KOPT-K1 (cell line): ENCODE measurements at regions not wholly inside any gene's neighbourhood (a gene's known extent, or its start where the extent isn't known, plus 50 kb on each side); places are given as distances from the start of the nearest gene placed in this dataset.
"Not testable (repeated sequence)": the region's sequence is repeated elsewhere in the genome, so short reads cannot be mapped to it uniquely, and the experiment has no call there.

Experiments used
- H3K27ac ChIP-seq: fragments of 200-600 bp; sonication (generic); 2 replicates; pipeline ENCODE4 v1.5.1; 2016; ENCODE audit warnings: antibody characterized with exemption, mild to moderate bottlenecking, low read depth, low read length; ENCODE audit not compliant: poor library complexity, severe bottlenecking
- H3K36me3 ChIP-seq: fragments of 200-600 bp; sonication (generic); 2 replicates; pipeline ENCODE4 v1.5.1; 2017; ENCODE audit warnings: antibody characterized with exemption, mild to moderate bottlenecking, low read length, moderate library complexity; ENCODE audit not compliant: insufficient read depth
- H3K9me3 ChIP-seq: fragments of 200-600 bp; sonication (generic); 2 replicates; pipeline ENCODE4 v1.5.1; 2017; ENCODE audit warnings: antibody characterized with exemption, low read length, mild to moderate bottlenecking; ENCODE audit not compliant: insufficient read depth, poor library complexity, severe bottlenecking

- Histone ChIP-seq H3K9me3 (no peaks in the 10 kb centered on the region), H3K27ac (no peak overlapping the region), H3K36me3 (no peaks in the 10 kb centered on the region)
These were observed 222.5 kb downstream of the SHQ1 start for GRCh38 chr3:72625602-72626337.

GRCh38 chr3:72624656-72625055 is 223.6 kb downstream of the SHQ1 start:
- Histone ChIP-seq H3K36me3 (no peaks in the 10 kb centered on the region), H3K27ac (no peak overlapping the region), H3K9me3 (no peaks in the 10 kb centered on the region)

GRCh38 chr3:72618739-72619138 is 229.5 kb downstream of the SHQ1 start:
- Histone ChIP-seq H3K36me3 (no peaks in the 10 kb centered on the region), H3K27ac (no peak overlapping the region)

GRCh38 chr3:72617424-72618024 is 230.7 kb downstream of the SHQ1 start:
- H3K27ac ChIP-seq = no peak overlapping the region
- no peaks in the 10 kb centered on the region for H3K9me3 ChIP-seq

More at GRCh38 chr3:72618739-72619138, 229.5 kb downstream of the SHQ1 start:
- no peaks in the 10 kb centered on the region for H3K9me3 ChIP-seq

GRCh38 chr3:72615776-72616175 is 232.5 kb downstream of the SHQ1 start:
- H3K9me3 ChIP-seq = no peaks in the 10 kb centered on the region
- no peaks in the 10 kb centered on the region for H3K36me3 ChIP-seq
- no peak overlapping the region for H3K27ac ChIP-seq

More at GRCh38 chr3:72617424-72618024, 230.7 kb downstream of the SHQ1 start:
- no peaks in the 10 kb centered on the region for H3K36me3 ChIP-seq

GRCh38 chr3:72615182-72615581 is 233.1 kb downstream of the SHQ1 start:
- H3K36me3 ChIP-seq = no peaks in the 10 kb centered on the region
- H3K9me3 ChIP-seq = no peaks in the 10 kb centered on the region
- no peak overlapping the region for H3K27ac ChIP-seq

- H3K36me3 ChIP-seq = no peaks in the 10 kb centered on the region
- no peak overlapping the region for H3K27ac ChIP-seq
- H3K9me3 ChIP-seq = no peaks in the 10 kb centered on the region
These were observed 233.7 kb downstream of the SHQ1 start for GRCh38 chr3:72614394-72615074.

- H3K27ac ChIP-seq = no peak overlapping the region
- no peaks in the 10 kb centered on the region for H3K9me3 ChIP-seq
- no peaks in the 10 kb centered on the region for H3K36me3 ChIP-seq
These were observed 234.4 kb downstream of the SHQ1 start for GRCh38 chr3:72613871-72614270.

GRCh38 chr3:72609114-72609513 is 239.1 kb downstream of the SHQ1 start:
- H3K27ac ChIP-seq, H3K9me3 ChIP-seq, H3K36me3 ChIP-seq: not testable (repeated sequence)

- no peaks in the 10 kb centered on the region for H3K36me3 ChIP-seq
- no peak overlapping the region for H3K27ac ChIP-seq
- no peaks in the 10 kb centered on the region for H3K9me3 ChIP-seq
These were observed 242.0 kb downstream of the SHQ1 start for GRCh38 chr3:72606005-72606800.

- no peak overlapping the region for H3K27ac ChIP-seq
- no peaks in the 10 kb centered on the region for H3K36me3 ChIP-seq
These were observed 243.9 kb downstream of the SHQ1 start for GRCh38 chr3:72604328-72604727.

GRCh38 chr3:72601983-72602750 is 246.1 kb downstream of the SHQ1 start:
- Histone ChIP-seq H3K36me3 (no peaks in the 10 kb centered on the region), H3K9me3 (no peaks in the 10 kb centered on the region), H3K27ac (no peak overlapping the region)

More at GRCh38 chr3:72604328-72604727, 243.9 kb downstream of the SHQ1 start:
- H3K9me3 ChIP-seq = no peaks in the 10 kb centered on the region

GRCh38 chr3:72601060-72601459 is 247.2 kb downstream of the SHQ1 start:
- Histone ChIP-seq H3K36me3 (no peaks in the 10 kb centered on the region), H3K27ac (no peak overlapping the region), H3K9me3 (no peaks in the 10 kb centered on the region)

GRCh38 chr3:72597756-72598195 is 250.5 kb downstream of the SHQ1 start:
- Histone ChIP-seq H3K9me3 (no peaks in the 10 kb centered on the region), H3K27ac (no peak overlapping the region), H3K36me3 (no peaks in the 10 kb centered on the region)
